ENCODE measurements at regions not wholly inside any gene's neighbourhood (a gene's known extent, or its start where the extent isn't known, plus 50 kb on each side); places are given as distances from the start of the nearest gene placed in this dataset.
"Not testable (repeated sequence)": the region's sequence is repeated elsewhere in the genome, so short reads cannot be mapped to it uniquely, and the experiment has no call there.

DNA sequence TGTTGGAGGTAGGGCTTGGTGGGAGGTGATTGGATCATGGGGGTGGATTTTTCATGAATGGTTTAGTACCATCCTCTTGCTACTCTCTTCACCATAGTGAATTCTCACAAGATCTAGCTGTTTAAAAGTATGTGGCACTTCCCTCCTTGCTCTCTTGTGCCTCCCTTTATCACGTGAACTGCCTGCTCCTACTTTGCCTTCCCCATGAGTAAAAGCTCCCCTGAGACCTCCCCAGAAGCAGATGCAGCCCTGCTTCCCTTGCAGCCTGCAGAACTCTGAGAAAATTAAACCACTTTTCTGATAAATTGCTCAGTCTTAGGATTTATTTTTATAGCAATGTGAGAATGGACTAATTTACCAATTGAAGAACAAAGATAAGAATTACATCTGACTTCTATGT, 223.1 kb downstream of the RNF144A start:
- intact Hi-C loops (cut with micrococcal nuclease): no loop called here

DNA sequence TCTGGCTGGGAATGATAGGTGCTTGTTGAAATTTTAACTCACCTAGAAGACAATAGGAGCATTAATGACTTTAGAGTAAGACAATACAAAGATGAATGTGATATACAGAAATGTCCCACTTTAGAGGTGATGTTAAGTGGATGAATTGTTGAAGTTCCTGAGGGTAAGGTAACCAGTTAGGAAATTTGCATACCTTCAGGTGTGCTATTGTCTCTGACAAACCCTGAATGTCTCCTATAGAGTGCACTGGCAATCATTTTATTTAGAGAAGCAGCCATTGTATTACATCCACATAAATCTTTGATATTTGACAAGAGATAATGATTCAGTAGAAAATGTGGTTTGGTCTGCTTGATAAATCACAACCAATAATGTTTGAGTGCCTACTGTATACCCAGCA, 228.5 kb downstream of the RNF144A start:
- intact Hi-C loops (cut with micrococcal nuclease): no loop called here

DNA sequence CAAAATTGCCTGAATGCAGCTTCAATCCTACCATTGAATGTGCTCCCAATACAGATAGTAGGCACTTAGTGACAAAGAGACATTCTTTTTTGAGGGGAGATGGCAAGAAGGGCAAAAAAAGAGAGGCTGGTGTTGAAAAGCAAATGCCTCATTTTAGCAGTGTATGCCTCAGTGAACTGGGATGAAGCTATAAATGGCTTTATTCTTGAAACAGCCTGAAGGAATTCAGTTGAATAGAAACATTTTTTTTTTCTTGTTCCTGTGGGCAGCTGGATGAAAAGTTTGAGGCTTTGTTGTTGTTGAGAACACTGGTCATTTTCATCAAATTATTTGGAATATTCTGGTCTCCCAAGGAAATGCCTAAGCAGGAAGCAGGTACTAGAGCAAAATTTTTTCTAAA, 228.9 kb downstream of the RNF144A start:
- intact Hi-C loops (cut with micrococcal nuclease): no loop called here

DNA sequence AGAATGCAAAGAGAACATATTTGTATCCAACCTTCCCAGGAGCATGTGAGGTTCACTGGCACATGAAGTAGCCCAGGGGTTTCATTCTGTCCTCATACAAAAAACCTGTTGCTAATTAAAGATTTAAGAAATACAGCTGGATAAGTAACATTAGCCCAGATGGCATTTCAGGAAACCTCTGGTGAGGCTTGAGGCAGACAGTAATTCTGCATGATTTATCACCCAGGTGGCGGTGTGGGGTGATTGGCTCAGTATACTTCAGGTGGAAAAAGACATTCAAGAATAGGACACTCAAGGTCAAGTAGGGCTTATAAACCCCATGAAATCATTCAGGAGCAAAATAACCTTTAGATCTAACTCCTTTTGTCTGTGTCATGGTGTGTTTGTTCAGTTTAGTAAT, 237.4 kb downstream of the RNF144A start:
- intact Hi-C loops (cut with micrococcal nuclease): no loop called here

DNA sequence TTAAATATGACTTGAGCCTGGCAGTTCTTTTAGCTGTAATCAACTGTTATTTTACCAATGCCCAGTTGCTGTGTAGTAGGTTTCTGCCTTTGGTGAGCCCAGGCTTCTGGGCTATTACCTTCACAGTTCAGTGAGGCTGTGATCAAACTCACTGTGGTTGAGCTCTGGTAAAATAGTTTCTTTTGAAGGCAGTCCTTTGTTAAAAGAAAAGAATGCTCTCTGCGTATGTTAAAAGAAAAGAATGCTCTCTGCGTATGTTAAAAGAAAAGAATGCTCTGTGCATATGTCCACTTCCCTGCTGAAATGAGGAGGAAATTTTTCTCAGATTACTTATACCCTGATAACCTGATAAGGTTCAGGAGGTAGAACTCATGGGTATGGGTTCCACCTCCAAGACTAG, 244.3 kb downstream of the RNF144A start:
- intact Hi-C loops (cut with micrococcal nuclease): no loop called here

DNA sequence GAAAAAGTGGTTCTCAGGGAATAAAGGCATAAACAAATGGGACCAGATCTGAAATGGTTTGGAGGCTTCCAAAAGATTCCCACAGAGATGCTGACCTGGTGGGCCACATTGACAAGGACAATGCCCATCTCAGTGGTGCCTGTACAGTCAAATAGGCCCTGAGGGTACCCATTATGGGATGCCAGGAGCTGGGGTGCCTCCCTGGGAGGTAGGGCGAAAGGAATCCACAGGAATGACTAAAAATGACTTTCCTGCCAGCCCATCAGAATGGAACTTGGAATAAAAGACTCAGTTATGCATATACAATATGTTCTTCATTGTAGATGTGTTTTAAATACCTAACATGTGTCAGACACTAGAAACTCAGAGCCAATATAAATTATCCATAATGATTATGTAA, 248.5 kb downstream of the RNF144A start:
- intact Hi-C loops (cut with micrococcal nuclease): no loop called here

DNA sequence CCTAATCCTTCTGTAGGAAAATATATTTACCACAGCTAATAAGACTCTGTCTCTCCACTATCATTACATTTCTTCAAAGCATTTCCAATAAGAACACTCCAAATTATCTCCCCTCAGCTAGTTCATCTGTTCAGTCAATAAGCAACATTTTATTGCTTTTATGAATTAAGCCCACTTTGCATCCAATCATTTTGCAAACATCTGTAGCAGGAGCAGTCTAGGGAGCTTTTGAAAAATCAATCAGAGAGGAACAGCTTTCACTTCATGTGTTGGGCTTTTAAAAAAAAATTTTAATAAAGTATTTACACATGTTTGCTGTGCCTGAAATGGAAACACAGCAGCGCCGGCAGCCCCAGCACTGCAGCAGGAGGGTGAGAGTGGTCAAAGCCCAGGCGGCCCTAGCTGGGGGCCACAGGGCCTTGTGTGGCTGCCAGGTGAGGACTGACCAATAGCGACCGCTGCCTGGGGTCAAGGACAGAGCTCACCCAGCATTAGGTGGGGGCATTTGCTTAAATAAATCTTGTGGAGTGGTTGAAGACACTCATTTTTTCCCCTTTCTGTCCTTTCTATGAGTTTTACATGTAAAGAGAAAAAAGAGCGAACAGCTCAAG, 250.7 kb downstream of the RNF144A start:
- intact Hi-C loops (cut with micrococcal nuclease): no loop called here

DNA sequence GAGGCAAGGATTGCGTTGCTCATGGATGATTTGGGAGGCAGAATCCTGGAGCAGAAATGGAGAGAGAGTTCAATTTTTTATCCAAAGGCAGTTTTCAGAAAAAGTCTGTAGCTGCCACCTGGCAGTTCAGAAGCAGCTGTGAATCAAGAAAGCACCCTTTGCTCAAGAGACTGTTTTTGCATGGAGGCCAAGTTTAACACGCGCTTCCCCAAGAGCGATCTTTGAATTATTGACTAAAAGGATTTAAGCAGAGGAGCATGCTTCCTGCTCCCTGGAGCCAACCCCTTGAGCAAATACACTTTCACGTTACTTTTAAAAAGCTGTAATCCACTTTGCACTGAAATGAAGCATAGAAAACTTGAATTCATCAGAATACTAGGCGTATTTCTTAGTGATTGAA, 252.4 kb downstream of the RNF144A start:
- intact Hi-C loops (cut with micrococcal nuclease): no loop called here

DNA sequence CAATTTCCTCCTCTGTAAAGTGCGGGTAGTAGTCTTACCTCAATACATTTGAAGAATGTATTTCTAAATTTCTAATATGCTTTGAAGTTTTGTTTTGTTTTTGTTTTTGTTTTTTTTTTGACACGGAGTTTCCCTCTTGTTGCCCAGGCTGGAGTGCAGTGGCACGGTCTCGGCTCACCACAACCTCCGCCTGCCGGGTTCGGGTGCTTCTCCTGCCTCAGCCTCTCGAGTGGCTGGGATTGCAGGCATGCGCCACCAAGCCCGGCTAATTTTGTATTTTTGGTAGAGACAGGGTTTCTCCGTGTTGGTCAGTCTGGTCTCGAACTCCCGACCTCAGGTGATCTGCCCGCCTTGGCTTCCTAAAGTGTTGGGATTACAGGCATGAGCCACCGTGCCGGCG, 261.8 kb downstream of the RNF144A start:
- intact Hi-C loops (cut with micrococcal nuclease): not testable (repeated sequence)

DNA sequence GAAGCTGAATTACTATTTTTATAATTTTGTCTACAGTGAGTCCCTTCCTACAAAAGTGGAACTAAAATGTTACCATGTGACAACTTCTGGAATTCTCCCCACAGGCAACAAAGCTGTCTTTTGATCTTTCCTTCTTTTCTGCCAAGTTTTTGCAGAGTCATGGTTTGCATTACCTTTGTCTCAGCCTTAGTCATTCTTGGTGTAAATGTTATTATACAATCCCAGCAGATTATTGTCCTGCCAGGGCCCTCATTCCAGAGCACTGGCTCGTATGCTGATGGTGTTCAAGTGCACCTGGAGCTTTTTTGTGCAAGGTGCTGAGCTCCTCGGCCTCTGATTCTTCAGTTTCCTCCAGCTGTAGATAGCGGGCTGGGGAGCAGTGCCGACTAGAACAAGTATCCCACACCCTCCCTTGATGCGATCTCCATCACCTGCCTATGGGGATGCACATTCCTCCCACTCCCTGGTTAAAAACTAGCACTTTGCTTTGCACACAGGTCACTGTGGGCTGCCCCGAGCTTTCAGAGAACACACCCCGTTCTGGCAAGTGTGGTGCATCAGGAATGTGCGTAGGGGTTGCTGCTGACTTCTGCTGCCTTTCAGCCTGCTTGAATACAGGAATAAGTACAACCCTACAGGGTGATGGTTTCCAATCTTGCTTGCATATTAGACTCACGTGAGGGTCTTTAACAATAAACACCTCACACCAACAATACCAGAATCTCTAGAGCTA, 263.6 kb downstream of the RNF144A start:
- intact Hi-C loops (cut with micrococcal nuclease): no loop called here

DNA sequence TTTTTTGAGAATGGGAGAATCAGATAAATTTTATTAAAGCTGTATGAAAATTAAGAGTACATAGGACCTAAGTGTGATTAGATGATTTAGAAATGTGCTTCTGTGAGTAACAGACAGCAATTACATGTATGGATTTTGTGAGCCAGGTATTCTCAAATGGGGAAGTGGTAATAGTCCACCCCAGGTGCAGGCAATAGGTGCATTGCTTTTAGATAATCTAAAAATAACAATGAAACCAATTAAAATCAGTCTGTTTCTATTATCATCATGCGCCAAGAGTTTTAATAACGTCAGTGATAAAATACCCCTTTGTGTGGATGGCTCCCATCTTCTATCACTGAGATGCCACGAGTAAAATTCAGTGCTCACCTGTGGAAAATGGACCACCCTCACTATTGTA, 265.3 kb downstream of the RNF144A start:
- intact Hi-C loops (cut with micrococcal nuclease): no loop called here

DNA sequence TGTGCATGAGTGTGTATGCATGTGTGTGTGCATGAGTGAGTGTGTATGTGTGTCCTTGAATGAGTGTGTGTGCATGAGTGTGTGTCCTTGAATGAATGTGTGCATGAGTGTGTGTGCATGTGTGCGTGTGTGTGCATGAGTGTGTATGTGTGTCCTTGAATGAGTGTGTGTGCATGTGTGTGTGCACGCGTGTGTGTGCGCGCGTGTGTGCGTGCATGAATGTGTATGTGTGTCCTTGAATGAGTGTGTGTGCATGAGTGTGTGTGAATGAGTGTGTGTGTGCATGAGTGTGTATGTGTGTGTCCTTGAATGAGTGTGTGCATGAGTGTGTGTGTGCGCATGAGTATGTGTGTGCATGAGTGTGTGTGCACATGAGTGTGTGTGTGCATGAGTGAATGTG, 271.9 kb downstream of the RNF144A start:
- intact Hi-C loops (cut with micrococcal nuclease): no loop called here

DNA sequence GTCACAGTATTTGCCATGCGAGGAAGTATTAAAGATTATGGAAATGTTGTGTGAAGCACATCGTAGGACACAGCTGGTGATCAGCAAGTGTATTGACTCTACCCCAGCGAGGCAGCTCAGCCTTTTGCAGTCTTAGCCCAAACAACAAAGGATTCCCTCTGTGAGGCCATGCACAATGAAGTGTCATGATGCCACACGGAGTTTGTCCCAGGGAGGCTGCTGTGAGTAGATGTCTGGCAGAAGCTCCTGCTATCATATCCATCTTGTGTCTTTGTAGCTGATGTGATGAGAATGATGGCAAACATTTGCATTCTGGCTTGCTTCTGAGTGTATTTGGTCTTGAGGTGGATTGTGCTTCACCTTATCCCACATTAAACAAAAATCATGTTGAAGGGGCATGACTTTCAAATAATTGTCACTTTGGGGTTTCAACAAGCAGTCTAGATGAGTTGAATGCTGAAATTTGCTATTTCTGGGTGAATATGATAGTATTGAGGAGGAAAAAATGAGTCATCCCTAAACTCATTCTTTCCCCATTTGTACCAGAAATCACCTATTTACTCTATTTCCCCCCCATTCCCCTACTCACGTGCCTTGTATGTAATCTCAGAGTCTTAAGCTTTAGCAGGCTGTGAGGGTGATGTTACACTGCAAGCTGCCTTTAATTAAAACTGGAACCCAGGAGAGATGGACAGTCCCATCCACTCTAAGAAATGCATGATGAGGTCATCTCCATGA, 273.5 kb downstream of the RNF144A start:
- intact Hi-C loops (cut with micrococcal nuclease): no loop called here

DNA sequence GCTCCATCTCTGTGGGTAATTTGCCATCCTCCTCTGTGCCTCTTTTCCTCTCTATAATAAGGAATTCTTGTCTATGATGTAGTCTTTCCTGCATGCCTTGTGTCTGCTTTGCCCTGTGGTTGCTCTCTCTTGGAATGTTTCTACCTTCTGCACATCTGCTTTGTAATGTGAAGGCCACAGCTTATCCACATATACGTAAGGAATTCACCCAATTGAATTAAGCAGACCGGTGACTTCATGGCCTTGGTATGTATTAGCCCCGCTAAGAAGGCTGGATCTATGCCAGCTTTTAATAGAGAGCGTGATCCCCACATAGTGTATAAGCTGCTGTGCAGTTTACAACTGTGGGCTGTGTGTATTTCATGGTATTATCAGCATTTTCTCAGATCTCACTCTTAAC, 274.7 kb downstream of the RNF144A start:
- intact Hi-C loops (cut with micrococcal nuclease): no loop called here

DNA sequence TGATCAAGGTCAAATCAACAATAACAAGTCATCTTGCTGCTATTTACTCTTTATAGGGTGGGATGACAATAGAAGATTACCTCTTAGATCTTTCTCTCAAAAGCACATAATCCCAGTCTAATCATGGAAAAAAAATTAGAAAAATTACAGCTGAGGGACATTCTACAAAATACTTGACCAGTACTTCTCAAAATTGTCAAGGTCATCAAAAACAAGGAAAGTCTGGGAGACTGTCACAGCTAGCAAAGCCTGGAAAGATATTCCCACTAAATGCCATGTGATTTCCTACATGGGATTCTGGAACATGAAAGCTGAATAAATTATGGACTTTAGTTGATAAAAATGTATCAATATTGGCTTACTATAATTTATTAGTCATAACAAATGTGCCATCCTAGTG, 276.2 kb downstream of the RNF144A start:
- intact Hi-C loops (cut with micrococcal nuclease): no loop called here

DNA sequence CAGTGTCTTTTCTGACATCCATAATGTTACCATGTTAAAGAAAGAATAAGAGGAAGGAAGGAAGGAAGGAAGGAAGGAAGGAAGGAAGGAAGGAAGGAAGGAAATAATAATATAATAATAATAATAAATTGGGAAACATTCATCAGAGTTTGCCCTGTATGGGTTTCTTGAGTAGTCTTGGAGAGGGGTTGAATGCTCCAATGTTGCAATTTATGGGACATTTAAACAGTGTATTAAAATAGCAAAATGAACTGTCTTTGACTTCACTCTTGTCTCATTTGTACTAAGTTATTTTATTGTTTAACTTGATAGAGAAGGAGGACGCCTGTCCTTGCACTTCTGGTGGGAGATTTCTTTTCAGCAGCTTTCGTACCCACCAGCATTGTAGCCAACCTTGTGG, 277.7 kb downstream of the RNF144A start:
- intact Hi-C loops (cut with micrococcal nuclease): no loop called here

DNA sequence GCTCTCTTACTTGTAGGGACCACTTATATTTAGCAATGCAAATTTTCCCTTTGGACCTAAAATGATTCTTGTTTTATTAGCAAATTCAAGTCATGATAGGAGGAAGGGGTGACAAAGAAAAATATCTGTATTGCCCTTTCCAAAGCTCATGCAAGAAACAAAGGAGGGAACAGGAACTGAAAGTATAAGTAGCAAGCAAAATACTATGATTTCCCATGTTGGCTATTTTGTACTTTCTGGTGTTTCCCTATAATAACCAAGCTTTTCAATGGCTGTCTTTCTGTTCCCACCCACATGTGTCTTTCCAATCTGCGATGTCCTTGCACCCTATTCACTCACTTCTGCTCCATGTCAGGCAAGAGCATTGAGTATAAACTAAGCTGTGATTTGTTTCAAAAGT, 279.7 kb downstream of the RNF144A start:
- intact Hi-C loops (cut with micrococcal nuclease): no loop called here

DNA sequence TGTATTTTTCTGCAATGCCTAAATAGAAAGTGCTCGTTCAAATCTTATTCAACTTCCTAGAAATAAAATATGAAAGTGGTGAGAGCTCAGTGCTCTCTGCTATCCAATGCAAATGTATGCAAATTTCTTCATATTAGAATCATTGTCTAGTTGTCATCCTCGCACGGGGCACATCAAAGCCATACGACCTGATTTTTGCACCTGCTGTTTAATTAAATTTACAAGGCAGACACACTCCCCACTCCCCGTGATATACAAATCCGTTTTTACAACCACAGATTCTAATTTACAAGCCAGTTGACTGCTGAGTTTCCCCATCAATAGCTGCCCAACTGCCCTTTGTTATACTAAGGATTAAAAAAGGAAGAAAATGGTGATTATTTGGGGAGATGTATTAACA, 284.6 kb downstream of the RNF144A start:
- intact Hi-C loops (cut with micrococcal nuclease): loop anchor here (5.0 kb wide), 2 partner anchors 470 to 540 kb away; no protein-coding TSS in a partner anchor

DNA sequence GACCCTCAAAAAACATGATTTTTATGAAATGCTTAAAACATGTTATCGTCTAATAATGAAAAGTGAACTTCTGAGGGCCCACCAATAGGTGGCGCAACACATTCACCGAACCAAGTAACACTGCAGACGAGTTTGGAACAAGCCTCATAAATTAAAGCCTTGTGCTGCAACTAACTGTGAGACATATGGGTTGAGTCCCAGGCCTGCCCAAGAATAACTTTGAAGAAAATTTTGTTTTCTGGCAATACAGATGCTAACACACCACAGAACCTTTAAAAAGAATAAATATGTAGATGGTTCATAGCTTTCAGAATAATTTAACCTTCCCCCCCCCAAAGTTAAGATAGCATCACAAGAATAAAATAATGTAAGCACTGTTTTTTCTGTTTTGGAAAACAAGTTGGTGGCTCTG, 285.9 kb downstream of the RNF144A start:
- intact Hi-C loops (cut with micrococcal nuclease): loop anchor here (1.0 to 5.0 kb wide), 9 partner anchors 106 to 1936 kb away; no protein-coding TSS in a partner anchor

DNA sequence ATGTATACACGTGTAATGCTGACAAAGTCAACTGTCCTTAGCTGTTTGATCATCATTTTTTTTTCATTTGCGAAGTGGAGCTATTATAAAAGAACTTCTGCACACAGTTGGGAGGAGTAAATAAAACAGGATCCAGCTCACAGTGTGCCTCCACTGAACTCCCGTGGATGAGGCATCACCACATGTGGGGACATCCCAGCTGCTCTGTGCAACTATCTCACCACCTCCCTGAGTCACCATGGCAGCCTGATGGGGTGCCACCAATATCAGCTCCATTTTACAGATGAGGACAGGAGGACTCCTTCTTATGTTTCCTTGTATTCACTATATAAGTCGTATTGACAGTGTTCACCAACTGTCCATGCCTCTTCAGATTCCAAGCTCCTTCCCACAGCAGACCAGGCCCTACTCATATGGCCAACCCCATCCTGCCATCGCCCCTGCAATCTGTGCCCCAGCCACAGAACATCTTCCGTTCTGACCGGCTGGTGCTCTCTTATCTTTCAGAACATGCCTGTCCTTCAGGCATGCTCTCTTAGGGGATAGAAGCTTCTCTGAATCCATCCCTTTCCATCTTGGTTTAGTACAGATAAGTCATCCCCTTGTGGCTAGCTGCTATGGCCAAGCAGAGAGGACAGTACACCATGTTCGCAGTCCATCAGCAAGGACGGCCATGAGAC, 288.1 kb downstream of the RNF144A start:
- intact Hi-C loops (cut with micrococcal nuclease): no loop called here

DNA sequence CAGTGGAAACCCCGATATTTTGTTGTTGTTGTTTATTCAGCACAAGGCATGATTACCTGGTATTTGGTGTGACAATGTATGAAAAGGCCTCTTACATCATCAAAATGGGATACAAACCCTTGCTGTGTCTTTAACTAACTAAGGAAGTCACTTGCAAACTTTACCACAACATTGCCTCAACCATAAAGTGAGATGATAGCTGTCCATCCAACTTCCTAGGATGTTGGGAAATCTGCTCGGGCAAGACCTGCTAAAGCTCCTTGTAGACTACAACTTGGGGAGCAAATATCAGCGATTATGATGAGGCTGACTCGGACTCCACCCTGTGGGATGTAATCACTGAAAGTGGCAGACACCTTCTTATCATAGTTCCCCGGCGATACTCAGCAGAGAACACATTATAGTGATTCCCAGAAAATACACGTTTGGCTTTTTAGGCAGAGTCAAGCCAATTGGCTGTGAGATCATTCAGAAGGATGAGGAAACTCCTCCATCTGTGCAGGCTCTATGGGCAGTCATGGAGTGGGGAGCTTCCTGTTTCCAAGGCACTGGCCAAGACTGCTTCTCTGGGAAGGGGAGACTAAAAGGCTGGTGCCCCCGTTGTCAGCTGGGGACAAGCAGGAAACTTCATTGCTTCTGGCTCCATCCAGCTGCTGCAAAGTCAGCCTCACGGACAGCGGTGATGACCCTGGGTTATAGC, 289.0 kb downstream of the RNF144A start:
- intact Hi-C loops (cut with micrococcal nuclease): no loop called here

Data from T-helper 1 cell treated with Interleukin-12 subunit alpha and Interleukin-12 subunit beta and Interleukin-4 antibody, amounts not matched to agents 30 ng/mL and 1 ng/mL, for 36 hours (primary cell).